ENCODE measurements at regions not wholly inside any gene's neighbourhood (a gene's known extent, or its start where the extent isn't known, plus 50 kb on each side); places are given as distances from the start of the nearest gene placed in this dataset.

- no peak for TF ChIP-seq CTCF (conservative IDR thresholded peaks at IDR 0.05)
- H3K27ac ChIP-seq, result no peak overlapping the region
Measured at GRCh38 chr3:94217406-94217805, 154.5 kb downstream of the NSUN3 start.

GRCh38 chr3:94220426-94220825 is 157.6 kb downstream of the NSUN3 start:
- no peak for TF ChIP-seq CTCF (conservative IDR thresholded peaks at IDR 0.05)

GRCh38 chr3:94221829-94222228 is 159.0 kb downstream of the NSUN3 start:
- TF ChIP-seq CTCF (conservative IDR thresholded peaks at IDR 0.05), result no peak
- no peak overlapping the region for H3K27ac ChIP-seq

More at GRCh38 chr3:94220426-94220825, 157.6 kb downstream of the NSUN3 start:
- H3K27ac ChIP-seq, result no peak overlapping the region

GRCh38 chr3:94225148-94225865 is 162.4 kb downstream of the NSUN3 start:
- TF ChIP-seq CTCF (conservative IDR thresholded peaks at IDR 0.05), result no peak
- H3K27ac ChIP-seq, result no peak overlapping the region

GRCh38 chr3:94226078-94226477 is 163.2 kb downstream of the NSUN3 start:
- no peak overlapping the region for H3K27ac ChIP-seq
- TF ChIP-seq CTCF (conservative IDR thresholded peaks at IDR 0.05), result no peak

- H3K27ac ChIP-seq, result no peak overlapping the region
- TF ChIP-seq CTCF (conservative IDR thresholded peaks at IDR 0.05), result no peak
Measured at GRCh38 chr3:94232921-94233320, 170.1 kb downstream of the NSUN3 start.

GRCh38 chr3:94234177-94234788 is 171.4 kb downstream of the NSUN3 start:
- H3K27ac ChIP-seq, result no peak overlapping the region
- peak; percentile 86 for TF ChIP-seq CTCF (conservative IDR thresholded peaks at IDR 0.05)
